H1 (cell line): ENCODE measurements at regions not wholly inside any gene's neighbourhood (a gene's known extent, or its start where the extent isn't known, plus 50 kb on each side); places are given as distances from the start of the nearest gene placed in this dataset.

Experiments
- CHD7 ChIP-seq: fragments of 300-600 bp; sonication (generic); IDR thresholded peaks from 2 replicates; pipeline ENCODE4 v1.7.1; 2012; ENCODE audit warnings: low read length, moderate library complexity, mild to moderate bottlenecking, inconsistent platforms; ENCODE audit not compliant: insufficient replicate concordance
- GTF2F1 ChIP-seq: IDR thresholded peaks from 2 replicates; pipeline ENCODE4 v1.6.1; 2012; ENCODE audit warnings: low read depth, low read length, improper control_type of control experiment, borderline replicate concordance

- TF ChIP-seq CHD7: no peak
- no peak for TF ChIP-seq GTF2F1
- TF ChIP-seq, all 59 proteins: peak for 0
These were observed 74.5 kb upstream of the EOLA2 start (continued) for GRCh38 chrX:150012647-150013381.
